PC-9 (cell line): ENCODE measurements at regions not wholly inside any gene's neighbourhood (a gene's known extent, or its start where the extent isn't known, plus 50 kb on each side); places are given as distances from the start of the nearest gene placed in this dataset.

Experiments
- BruUV-seq: library from RNA; stranded (reverse); fragments of 400-500 nt; replicated peaks from 2 replicates; lab custom pipeline; 2021; lab: Mats Ljungman, UMichigan
- CTCF ChIA-PET: fragments of 300-600 bp; sonication (Branson Sonifier 250); formaldehyde crosslinking; loops from one replicate; lab custom pipeline; 2022; ENCODE audit warnings: antibody characterized with exemption; lab: Charles Lee
- POLR2A ChIA-PET: fragments of 300-600 bp; sonication (Branson Sonifier 250); formaldehyde crosslinking; loops from one replicate; lab custom pipeline; 2022; ENCODE audit warnings: antibody characterized with exemption; ENCODE audit not compliant: unreplicated experiment; lab: Charles Lee
- DNase-seq, 2 experiments: peaks; one replicate each; pipeline versions ENCODE4 v3.0.0 to v3.0.0-alpha.2; 2015 to 2022; ENCODE audit warnings: mixed read lengths in 1 of 2
- H2AFZ ChIP-seq: fragments of 200-600 bp; sonication (generic); 2 replicates; pipeline ENCODE4 v1.8.1; 2017; ENCODE audit warnings: antibody characterized with exemption
- H3F3A ChIP-seq: fragments of 200-600 bp; sonication (generic); 2 replicates; pipeline ENCODE4 v1.8.1; 2017; ENCODE audit warnings: antibody characterized with exemption, mild to moderate bottlenecking, low read depth; ENCODE audit not compliant: insufficient read depth
- H3K27ac ChIP-seq: fragments of 200-600 bp; sonication (generic); 2 replicates; pipeline ENCODE4 v1.6.1; 2016; ENCODE audit warnings: mixed run types
- H3K27me3 ChIP-seq: fragments of 200-600 bp; sonication (generic); 2 replicates; pipeline ENCODE4 v1.6.1; 2016; ENCODE audit warnings: low read depth, mixed run types; ENCODE audit not compliant: insufficient read depth
- H3K36me3 ChIP-seq: fragments of 200-600 bp; sonication (generic); 2 replicates; pipeline ENCODE4 v1.6.1; 2016; ENCODE audit warnings: low read depth, mixed run types
- H3K4me1 ChIP-seq: fragments of 200-600 bp; sonication (generic); replicated peaks from 2 replicates; pipeline ENCODE4 v1.6.1; 2016; ENCODE audit warnings: mixed run types; ENCODE audit not compliant: insufficient read depth
- H3K4me2 ChIP-seq: fragments of 200-600 bp; sonication (generic); 2 replicates; pipeline ENCODE4 v1.6.1; 2017; ENCODE audit warnings: mixed run types
- H3K4me3 ChIP-seq: fragments of 200-600 bp; sonication (generic); 2 replicates; pipeline ENCODE4 v1.6.1; 2016; ENCODE audit warnings: mixed run types
- H3K79me2 ChIP-seq: fragments of 200-600 bp; sonication (generic); 2 replicates; pipeline ENCODE4 v1.6.1; 2017; ENCODE audit warnings: low read depth, mixed run types
- H3K9me2 ChIP-seq: fragments of 200-600 bp; sonication (generic); 2 replicates; pipeline ENCODE4 v1.8.1; 2017; ENCODE audit warnings: mild to moderate bottlenecking; ENCODE audit not compliant: insufficient read depth
- H3K9me3 ChIP-seq: fragments of 200-600 bp; sonication (generic); 2 replicates; pipeline ENCODE4 v1.8.1; 2016; ENCODE audit warnings: low read depth; ENCODE audit not compliant: insufficient read depth
- H4K20me1 ChIP-seq: fragments of 200-600 bp; sonication (generic); 2 replicates; pipeline ENCODE4 v1.8.1; 2017; ENCODE audit not compliant: insufficient read depth
- EZH2 ChIP-seq: fragments of 200-600 bp; sonication (generic); IDR thresholded peaks from 2 replicates; pipeline ENCODE4 v1.8.0; 2017; ENCODE audit warnings: antibody characterized with exemption, low read depth
- intact Hi-C: fragments of 100-400 bp; cut with micrococcal nuclease; formaldehyde crosslinking; loops from one replicate; pipeline ENCODE4 v1.10.0; 2022; ENCODE audit not compliant: unreplicated experiment
- TF ChIP-seq, protein P1 (sequence below): fragments of 200-600 bp; sonication (generic); conservative IDR thresholded peaks from 2 replicates; pipeline ENCODE4 v1.6.1; 2017; ENCODE audit warnings: mixed run types, antibody characterized with exemption, mild to moderate bottlenecking, moderate library complexity

GRCh38 chr16:63563819-63564505 is 1527.7 kb upstream of the CDH8 start:
- Histone ChIP-seq H3K36me3 (no peaks in the 10 kb centered on the region), H3K27me3 (no peaks in the 10 kb centered on the region), H3K4me3 (no peak overlapping the region), H3K4me2 (no peak overlapping the region), H3K9me2 (no peaks in the 10 kb centered on the region), H2AFZ (no peak overlapping the region), H3K9me3 (no peaks in the 10 kb centered on the region), H3K27ac (no peak overlapping the region), H4K20me1 (no peaks in the 10 kb centered on the region), H3F3A (no peaks in the 10 kb centered on the region), H3K4me1 (no peaks in the 10 kb centered on the region), H3K79me2 (no peaks in the 10 kb centered on the region)
- intact Hi-C loops = no loop called here
- CTCF ChIA-PET = no interaction called here
- no TSS peak for BruUV-seq
- TF ChIP-seq, protein P1, sequence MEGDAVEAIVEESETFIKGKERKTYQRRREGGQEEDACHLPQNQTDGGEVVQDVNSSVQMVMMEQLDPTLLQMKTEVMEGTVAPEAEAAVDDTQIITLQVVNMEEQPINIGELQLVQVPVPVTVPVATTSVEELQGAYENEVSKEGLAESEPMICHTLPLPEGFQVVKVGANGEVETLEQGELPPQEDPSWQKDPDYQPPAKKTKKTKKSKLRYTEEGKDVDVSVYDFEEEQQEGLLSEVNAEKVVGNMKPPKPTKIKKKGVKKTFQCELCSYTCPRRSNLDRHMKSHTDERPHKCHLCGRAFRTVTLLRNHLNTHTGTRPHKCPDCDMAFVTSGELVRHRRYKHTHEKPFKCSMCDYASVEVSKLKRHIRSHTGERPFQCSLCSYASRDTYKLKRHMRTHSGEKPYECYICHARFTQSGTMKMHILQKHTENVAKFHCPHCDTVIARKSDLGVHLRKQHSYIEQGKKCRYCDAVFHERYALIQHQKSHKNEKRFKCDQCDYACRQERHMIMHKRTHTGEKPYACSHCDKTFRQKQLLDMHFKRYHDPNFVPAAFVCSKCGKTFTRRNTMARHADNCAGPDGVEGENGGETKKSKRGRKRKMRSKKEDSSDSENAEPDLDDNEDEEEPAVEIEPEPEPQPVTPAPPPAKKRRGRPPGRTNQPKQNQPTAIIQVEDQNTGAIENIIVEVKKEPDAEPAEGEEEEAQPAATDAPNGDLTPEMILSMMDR = no peak
- TF ChIP-seq EZH2 = no peak
- no peak for DNase-seq
- POLR2A ChIA-PET = no interaction called here

GRCh38 chr16:63553980-63554379 is 1517.7 kb upstream of the CDH8 start:
- intact Hi-C loops = no loop called here
- Histone ChIP-seq H4K20me1 (no peaks in the 10 kb centered on the region), H3K27me3 (no peaks in the 10 kb centered on the region), H3K36me3 (no peaks in the 10 kb centered on the region), H3K27ac (no peak overlapping the region), H3K9me3 (no peaks in the 10 kb centered on the region), H3F3A (no peaks in the 10 kb centered on the region), H3K9me2 (no peaks in the 10 kb centered on the region), H3K4me3 (no peak overlapping the region), H3K4me1 (no peaks in the 10 kb centered on the region), H3K79me2 (no peaks in the 10 kb centered on the region), H2AFZ (no peak overlapping the region), H3K4me2 (no peak overlapping the region)
- ChIA-PET CTCF (no interaction called here), POLR2A (no interaction called here)
- no peak for DNase-seq
- BruUV-seq = no TSS peak
- no peak for TF ChIP-seq EZH2
- TF ChIP-seq, protein P1 = no peak

DNA sequence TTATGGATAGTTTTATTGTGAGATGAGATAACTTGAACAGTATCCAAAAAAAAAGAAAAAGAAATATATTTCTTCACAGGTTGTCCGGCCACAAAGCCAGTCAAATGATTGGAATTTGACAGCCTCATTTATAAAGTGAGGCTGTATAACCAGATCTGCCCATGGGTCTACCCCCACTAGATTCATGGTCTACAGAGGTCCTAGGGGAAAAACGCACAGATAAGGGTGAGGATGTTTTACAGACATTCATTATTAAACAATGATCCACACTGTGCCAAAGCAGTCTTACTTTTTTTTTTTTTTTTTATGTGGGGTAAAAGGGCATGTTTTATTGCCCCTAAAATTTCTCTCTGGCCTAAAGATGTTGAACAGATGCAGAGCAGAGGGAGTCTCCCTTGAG is 1503.0 kb upstream of the CDH8 start:
- Histone ChIP-seq H3F3A (no peaks in the 10 kb centered on the region), H4K20me1 (no peaks in the 10 kb centered on the region), H3K27me3 (no peaks in the 10 kb centered on the region), H3K4me2 (no peak overlapping the region), H3K9me3 (no peaks in the 10 kb centered on the region), H3K27ac (no peak overlapping the region), H3K4me1 (no peaks in the 10 kb centered on the region), H3K4me3 (no peak overlapping the region), H3K36me3 (no peaks in the 10 kb centered on the region), H2AFZ (no peak overlapping the region), H3K9me2 (no peaks in the 10 kb centered on the region), H3K79me2 (no peaks in the 10 kb centered on the region)
- TF ChIP-seq, protein P1 = no peak
- no peak for TF ChIP-seq EZH2
- BruUV-seq = no TSS peak
- intact Hi-C loops = no loop called here
- no peak for DNase-seq
- CTCF ChIA-PET = no interaction called here
- POLR2A ChIA-PET = no interaction called here
